Peyer's patch (tissue), 4 donors: ENCODE measurements at regions not wholly inside any gene's neighbourhood (a gene's known extent, or its start where the extent isn't known, plus 50 kb on each side); places are given as distances from the start of the nearest gene placed in this dataset.

Source experiments
- DNase-seq, 3 donors: peaks; one replicate each; pipeline ENCODE4 v3.0.0-alpha.2; 2017 to 2019
- H3K27ac ChIP-seq, 4 donors: fragments of 200-600 bp; sonication (generic); one replicate each; pipeline ENCODE4 v1.5.1; 2016 to 2019
- H3K27me3 ChIP-seq, 2 donors: fragments of 200-600 bp; sonication (generic); one replicate each; pipeline ENCODE4 v1.5.1; 2019
- H3K36me3 ChIP-seq, 3 donors: fragments of 200-600 bp; sonication (generic); one replicate each; pipeline ENCODE4 v1.5.1; 2016 to 2019
- H3K4me1 ChIP-seq, 4 donors: fragments of 200-600 bp; sonication (generic); one replicate each; pipeline ENCODE4 v1.5.1; 2016 to 2019
- H3K4me3 ChIP-seq, 4 donors: fragments of 200-600 bp; sonication (generic); 1 replicate in 3 of 4; 2 replicates in 1 of 4; pipeline ENCODE4 v1.5.1; 2016 to 2019; ENCODE audit warnings: mild to moderate bottlenecking in 1 of 4
- H3K9me3 ChIP-seq, 4 donors: fragments of 200-600 bp; sonication (generic); one replicate each; pipeline ENCODE4 v1.5.1; 2016 to 2019; ENCODE audit warnings: mild to moderate bottlenecking in 1 of 4
- CTCF ChIP-seq, 6 experiments: fragments of 450-650 bp in 4 of 6; fragments of 200-600 bp in 2 of 6; sonication (generic) in 1 of 6; IDR thresholded peaks; one replicate each; pipeline ENCODE4 v1.5.1; 2017 to 2019; ENCODE audit warnings: antibody characterized with exemption in 6 of 6, mild to moderate bottlenecking in 3 of 6, moderate library complexity in 1 of 6
- POLR2A ChIP-seq, 2 donors: fragments of 450-650 bp; IDR thresholded peaks; one replicate each; pipeline ENCODE4 v1.5.1; 2017; ENCODE audit warnings: antibody characterized with exemption in 2 of 2, mild to moderate bottlenecking in 2 of 2, moderate library complexity in 2 of 2

DNA sequence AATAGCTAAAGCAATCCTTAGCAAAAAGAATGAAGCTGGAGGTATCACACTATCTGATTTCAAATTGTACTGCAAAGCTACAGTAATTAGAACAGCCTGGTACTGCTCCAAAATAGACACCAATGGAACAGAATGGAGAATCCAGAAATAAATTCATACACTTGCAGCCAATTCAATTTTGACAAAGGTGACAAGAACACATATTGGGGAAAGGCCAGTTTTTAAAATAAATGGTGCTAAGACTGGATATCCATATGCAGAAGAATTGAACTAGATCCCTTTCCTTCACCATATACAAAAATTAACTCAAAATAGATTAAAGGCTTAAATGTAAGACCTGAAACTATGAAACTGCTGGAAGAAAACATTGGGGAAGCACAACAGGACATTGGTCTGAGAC lies 748.5 kb downstream of the DNAJB9 start:
- Histone ChIP-seq H3K4me3 (no peak overlapping the region), H3K36me3 (no peaks in the 10 kb centered on the region), H3K27me3 (no peaks in the 10 kb centered on the region), H3K27ac (no peak overlapping the region), H3K9me3 (no peaks in the 10 kb centered on the region), H3K4me1 (no peaks in the 10 kb centered on the region)
- TF ChIP-seq CTCF (IDR thresholded peaks at IDR 0.05) (no peak), POLR2A (IDR thresholded peaks at IDR 0.05) (no peak)
- no peak for DNase-seq

GRCh38 chr7:109322833-109323232 lies 753.2 kb downstream of the DNAJB9 start:
- Histone ChIP-seq H3K4me3 (no peak overlapping the region), H3K36me3 (no peaks in the 10 kb centered on the region), H3K27me3 (no peaks in the 10 kb centered on the region), H3K4me1 (no peaks in the 10 kb centered on the region), H3K9me3 (no peaks in the 10 kb centered on the region), H3K27ac (no peak overlapping the region)
- DNase-seq: no peak
- no peak for TF ChIP-seq POLR2A (IDR thresholded peaks at IDR 0.05)
- TF ChIP-seq CTCF (IDR thresholded peaks at IDR 0.05): no peak

- Histone ChIP-seq H3K36me3 (no peaks in the 10 kb centered on the region), H3K4me1 (no peaks in the 10 kb centered on the region), H3K4me3 (no peak overlapping the region), H3K27me3 (no peaks in the 10 kb centered on the region), H3K9me3 (no peaks in the 10 kb centered on the region), H3K27ac (no peak overlapping the region)
- no peak for TF ChIP-seq POLR2A (IDR thresholded peaks at IDR 0.05)
- no peak for TF ChIP-seq CTCF (IDR thresholded peaks at IDR 0.05)
- no peak for DNase-seq
Measured at GRCh38 chr7:109331423-109331822, 761.7 kb downstream of the DNAJB9 start.

DNA sequence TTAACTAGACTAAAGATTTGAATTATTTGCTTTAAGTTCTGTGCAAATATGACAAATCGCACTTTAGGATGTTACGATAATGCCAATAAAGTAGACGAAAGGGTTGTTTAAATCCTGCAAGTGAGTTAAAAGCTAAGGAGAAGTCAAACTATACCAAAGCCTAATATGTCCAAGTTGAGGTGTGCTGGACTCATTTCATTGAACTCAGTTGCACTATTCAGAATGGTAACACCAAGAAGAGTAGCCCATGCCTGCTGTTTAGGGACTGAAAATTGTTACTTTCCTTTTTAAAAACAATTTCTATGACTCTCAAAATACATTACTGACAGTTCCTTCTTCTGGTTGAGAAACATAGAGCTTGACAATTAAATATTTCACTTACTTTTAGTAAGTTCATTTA lies 766.3 kb downstream of the DNAJB9 start:
- DNase-seq: no peak
- no peaks in the 10 kb centered on the region for H3K4me1 ChIP-seq
- TF ChIP-seq CTCF (IDR thresholded peaks at IDR 0.05) (no peak), POLR2A (IDR thresholded peaks at IDR 0.05) (no peak)
- H3K9me3 ChIP-seq: no peaks in the 10 kb centered on the region
- H3K27ac ChIP-seq: no peak overlapping the region
- no peaks in the 10 kb centered on the region for H3K36me3 ChIP-seq
- no peak overlapping the region for H3K4me3 ChIP-seq
- no peaks in the 10 kb centered on the region for H3K27me3 ChIP-seq

DNA sequence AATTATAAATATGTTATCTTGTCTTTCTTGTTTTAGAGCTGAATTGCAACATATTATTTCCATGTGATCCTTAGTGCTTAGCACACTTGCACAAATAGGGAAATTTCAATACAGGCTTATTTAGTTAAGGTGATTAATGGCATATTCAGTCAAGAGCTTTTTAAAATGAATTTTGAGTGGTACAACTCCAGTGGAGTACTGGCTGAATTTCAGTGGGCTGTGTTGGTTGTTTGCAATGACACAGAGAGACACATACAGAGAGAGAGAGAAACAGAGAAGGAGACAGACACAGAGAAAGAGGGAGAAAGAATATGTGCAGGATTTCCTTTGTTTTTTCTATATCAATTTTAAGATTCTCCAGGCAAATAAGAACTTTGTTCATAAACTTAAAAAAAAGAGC lies 766.9 kb downstream of the DNAJB9 start:
- no peak for DNase-seq
- Histone ChIP-seq H3K27me3 (no peaks in the 10 kb centered on the region), H3K9me3 (no peaks in the 10 kb centered on the region), H3K36me3 (no peaks in the 10 kb centered on the region), H3K4me1 (no peaks in the 10 kb centered on the region), H3K4me3 (no peak overlapping the region), H3K27ac (no peak overlapping the region)
- TF ChIP-seq POLR2A (IDR thresholded peaks at IDR 0.05) (no peak), CTCF (IDR thresholded peaks at IDR 0.05) (no peak)

GRCh38 chr7:109343678-109344077 lies 774.0 kb downstream of the DNAJB9 start:
- TF ChIP-seq CTCF (IDR thresholded peaks at IDR 0.05) (no peak), POLR2A (IDR thresholded peaks at IDR 0.05) (no peak)
- no peak overlapping the region for H3K27ac ChIP-seq
- H3K9me3 ChIP-seq: no peaks in the 10 kb centered on the region
- no peaks in the 10 kb centered on the region for H3K4me1 ChIP-seq
- no peak for DNase-seq
- H3K27me3 ChIP-seq: no peaks in the 10 kb centered on the region
- no peak overlapping the region for H3K4me3 ChIP-seq
- no peaks in the 10 kb centered on the region for H3K36me3 ChIP-seq
